GM23338 (cell line): ENCODE measurements at regions not wholly inside any gene's neighbourhood (a gene's known extent, or its start where the extent isn't known, plus 50 kb on each side); places are given as distances from the start of the nearest gene placed in this dataset.

Source experiments
- ATAC-seq: fragments of 200-7000 bp; cut with Tn5 transposase; 3 replicates; pipeline ENCODE4 v1.9.1; 2020
- DNase-seq: peaks from one replicate; pipeline ENCODE4 v3.0.0-alpha.2; 2015; ENCODE audit warnings: low spot score
- H2AFZ ChIP-seq: fragments of 200-600 bp; sonication (generic); 2 replicates; pipeline ENCODE4 v1.8.0; 2016; ENCODE audit warnings: antibody characterized with exemption, mild to moderate bottlenecking, moderate library complexity
- H3F3A ChIP-seq: fragments of 200-600 bp; sonication (generic); replicated peaks from 2 replicates; pipeline ENCODE4 v1.8.0; 2017; ENCODE audit warnings: antibody characterized with exemption, mixed run types, low read depth
- H3K27ac ChIP-seq: fragments of 200-600 bp; sonication (generic); 2 replicates; pipeline ENCODE4 v1.6.1; 2016; ENCODE audit warnings: low read depth
- H3K27me3 ChIP-seq: fragments of 200-600 bp; sonication (generic); 2 replicates; pipeline ENCODE4 v1.8.0; 2016; ENCODE audit warnings: mild to moderate bottlenecking, mixed run types, moderate library complexity; ENCODE audit not compliant: insufficient read depth
- H3K36me3 ChIP-seq: fragments of 200-600 bp; sonication (generic); 2 replicates; pipeline ENCODE4 v1.8.0; 2016; ENCODE audit warnings: mild to moderate bottlenecking; ENCODE audit not compliant: insufficient read depth
- H3K4me1 ChIP-seq: fragments of 200-600 bp; sonication (generic); 2 replicates; pipeline ENCODE4 v1.8.0; 2016; ENCODE audit warnings: mild to moderate bottlenecking, moderate library complexity; ENCODE audit not compliant: insufficient read depth
- H3K4me2 ChIP-seq: fragments of 200-600 bp; sonication (generic); 2 replicates; pipeline ENCODE4 v1.7.1; 2017; ENCODE audit warnings: mixed run types
- H3K4me3 ChIP-seq: fragments of 200-600 bp; sonication (generic); 2 replicates; pipeline ENCODE4 v1.6.1; 2016; ENCODE audit warnings: mixed run types
- H3K79me2 ChIP-seq: fragments of 200-600 bp; sonication (generic); replicated peaks from 2 replicates; pipeline ENCODE4 v1.8.0; 2017; ENCODE audit warnings: mild to moderate bottlenecking; ENCODE audit not compliant: insufficient read depth
- H3K9me2 ChIP-seq: fragments of 200-600 bp; sonication (generic); 2 replicates; pipeline ENCODE4 v1.8.0; 2017; ENCODE audit not compliant: insufficient read depth
- H4K20me1 ChIP-seq: fragments of 200-600 bp; sonication (generic); replicated peaks from 2 replicates; pipeline ENCODE4 v1.8.0; 2017; ENCODE audit warnings: mild to moderate bottlenecking; ENCODE audit not compliant: insufficient read depth
- H3K27ac Mint-ChIP-seq: 2 replicates; pipeline ENCODE4 v1.8.0; 2020; ENCODE audit warnings: inconsistent platforms, mild to moderate bottlenecking, moderate library complexity, mixed read lengths
- H3K27me3 Mint-ChIP-seq: 3 replicates; pipeline ENCODE4 v1.8.0; 2022; ENCODE audit warnings: low read depth, mild to moderate bottlenecking, moderate library complexity, mixed read lengths, inconsistent platforms; ENCODE audit not compliant: insufficient read depth, poor library complexity
- H3K36me3 Mint-ChIP-seq: 3 replicates; pipeline ENCODE4 v1.8.0; 2021; ENCODE audit warnings: low read depth, mild to moderate bottlenecking, inconsistent platforms, moderate library complexity, mixed read lengths
- H3K4me1 Mint-ChIP-seq: 3 replicates; pipeline ENCODE4 v1.8.0; 2020; ENCODE audit warnings: mild to moderate bottlenecking, inconsistent platforms, mixed read lengths
- H3K4me3 Mint-ChIP-seq: 3 replicates; pipeline ENCODE4 v1.8.0; 2021; ENCODE audit warnings: moderate library complexity, mild to moderate bottlenecking, inconsistent platforms, mixed read lengths
- H3K9me3 Mint-ChIP-seq: 3 replicates; pipeline ENCODE4 v1.8.0; 2020; ENCODE audit warnings: moderate library complexity, mild to moderate bottlenecking, inconsistent platforms, mixed read lengths
- CREB1 ChIP-seq: fragments of 250-450 bp; sonication (Bioruptor Pico); IDR thresholded peaks from 2 replicates; pipeline ENCODE4 v1.5.0; 2020; ENCODE audit warnings: low read depth, mild to moderate bottlenecking, moderate library complexity
- CTCF ChIP-seq, 2 experiments: fragments of 200-600 bp in 1 of 2; sonication (generic) in 1 of 2; conservative IDR thresholded peaks; 2 replicates each; pipeline versions ENCODE4 v1.5.1 to v1.6.1; 2016 to 2017; ENCODE audit warnings: antibody characterized with exemption in 2 of 2, low read depth in 2 of 2, mild to moderate bottlenecking in 2 of 2, moderate library complexity in 1 of 2
- ETS1 ChIP-seq: IDR thresholded peaks from 2 replicates; pipeline ENCODE4 v1.6.1; 2016; ENCODE audit warnings: antibody characterized with exemption
- EZH2 ChIP-seq: fragments of 200-600 bp; sonication (generic); IDR thresholded peaks from one replicate; pipeline ENCODE4 v1.8.0; 2017; ENCODE audit warnings: antibody characterized with exemption, mild to moderate bottlenecking, low read depth; ENCODE audit not compliant: unreplicated experiment
- EZH2phosphoT487 ChIP-seq: fragments of 200-600 bp; sonication (generic); IDR thresholded peaks from one replicate; pipeline ENCODE4 v1.8.1; 2018; ENCODE audit warnings: antibody characterized with exemption; ENCODE audit not compliant: unreplicated experiment
- JUNB ChIP-seq: IDR thresholded peaks from one replicate; pipeline ENCODE4 v1.6.1; 2016; ENCODE audit warnings: antibody characterized with exemption; ENCODE audit not compliant: unreplicated experiment
- NANOG ChIP-seq: IDR thresholded peaks from 2 replicates; pipeline ENCODE4 v1.6.1; 2016; ENCODE audit warnings: antibody characterized with exemption, borderline replicate concordance
- POLR2AphosphoS5 ChIP-seq: IDR thresholded peaks from 2 replicates; pipeline ENCODE4 v1.6.1; 2016; ENCODE audit warnings: antibody characterized with exemption, low read depth
- REST ChIP-seq: IDR thresholded peaks from one replicate; pipeline ENCODE4 v1.6.1; 2018; ENCODE audit warnings: antibody characterized with exemption; ENCODE audit not compliant: unreplicated experiment
- STAT1 ChIP-seq: IDR thresholded peaks from one replicate; pipeline ENCODE4 v1.6.1; 2016; ENCODE audit warnings: antibody characterized with exemption; ENCODE audit not compliant: unreplicated experiment
- ZNF114 ChIP-seq: fragments of 250-450 bp; sonication (Bioruptor Pico); IDR thresholded peaks from 2 replicates; pipeline ENCODE4 v1.5.0; 2020; ENCODE audit warnings: mild to moderate bottlenecking, moderate library complexity
- ZNF331 ChIP-seq: fragments of 250-450 bp; sonication (Bioruptor Pico); IDR thresholded peaks from 2 replicates; pipeline ENCODE4 v1.5.0; 2020; ENCODE audit warnings: low read depth, mild to moderate bottlenecking, moderate library complexity
- ZNF462 ChIP-seq: fragments of 250-450 bp; sonication (Bioruptor Pico); IDR thresholded peaks from 2 replicates; pipeline ENCODE4 v1.5.0; 2020; ENCODE audit warnings: mild to moderate bottlenecking, moderate library complexity

- H3K36me3 Mint-ChIP-seq, result no peaks in the 10 kb centered on the region
Observed at GRCh38 chr4:138310498-138310897, 68.3 kb upstream of the SLC7A11 start.

More at GRCh38 chr4:138310498-138310897, 68.3 kb upstream of the SLC7A11 start:
- no peak overlapping the region for H3K4me2 ChIP-seq
- no peaks in the 10 kb centered on the region for H3F3A ChIP-seq
- no peak overlapping the region for H2AFZ ChIP-seq
- ATAC-seq (no peak), DNase-seq (no peak)
- no peaks in the 10 kb centered on the region for H3K27me3 ChIP-seq
- H3K4me1 ChIP-seq, result peaks cover 5% of the 10 kb centered on the region
- no peak overlapping the region for H3K27ac ChIP-seq
- TF ChIP-seq CREB1, result no peak
- TF ChIP-seq STAT1, result no peak
- TF ChIP-seq REST, result no peak
- TF ChIP-seq EZH2phosphoT487, result no peak
- no peak for TF ChIP-seq CTCF (conservative IDR thresholded peaks at IDR 0.05; ENCODE audit: low read depth in 2 of 2)
- no peak for TF ChIP-seq ZNF114 (CRISPR knock-in tag)
- no peak for TF ChIP-seq JUNB
- no peak for TF ChIP-seq ETS1
- no peak for TF ChIP-seq EZH2
- TF ChIP-seq ZNF331 (CRISPR knock-in tag), result no peak
- TF ChIP-seq ZNF462 (CRISPR knock-in tag), result no peak
- no peak for TF ChIP-seq POLR2AphosphoS5
- TF ChIP-seq NANOG, result no peak
- no peak overlapping the region for H3K4me3 ChIP-seq
- H3K27me3 Mint-ChIP-seq, result no peaks in the 10 kb centered on the region
- H3K4me3 Mint-ChIP-seq, result no peak overlapping the region
- H3K9me2 ChIP-seq, result 0 out of 2 replicates have a peak, but pooled peaks cover 4% of the 10 kb centered on the region
- no peaks in the 10 kb centered on the region for H4K20me1 ChIP-seq
- no peaks in the 10 kb centered on the region for H3K9me3 Mint-ChIP-seq
- H3K79me2 ChIP-seq, result no peaks in the 10 kb centered on the region
- no peaks in the 10 kb centered on the region for H3K36me3 ChIP-seq
- no peak overlapping the region for H3K27ac Mint-ChIP-seq
- peaks cover 24% of the 10 kb centered on the region for H3K4me1 Mint-ChIP-seq
